Uterus (tissue), 2 donors: ENCODE measurements at regions not wholly inside any gene's neighbourhood (a gene's known extent, or its start where the extent isn't known, plus 50 kb on each side); places are given as distances from the start of the nearest gene placed in this dataset.

Source experiments
- POLR2A ChIP-seq, 2 donors: fragments of 450-650 bp; IDR thresholded peaks; one replicate each; pipeline ENCODE4 v1.6.1; 2016; ENCODE audit warnings: antibody characterized with exemption in 2 of 2, mild to moderate bottlenecking in 1 of 2, moderate library complexity in 1 of 2
- TF ChIP-seq, protein P1 (sequence below), 4 experiments: fragments of 200-600 bp in 2 of 4; fragments of 450-650 bp in 2 of 4; sonication (generic) in 2 of 4; IDR thresholded peaks; one replicate each; pipeline ENCODE4 v1.5.1; 2016 to 2019; ENCODE audit warnings: antibody characterized with exemption in 4 of 4, mild to moderate bottlenecking in 2 of 4, moderate library complexity in 1 of 4

GRCh38 chr4:174138616-174139015 is 144.9 kb downstream of the FBXO8 start:
- TF ChIP-seq, protein P1, sequence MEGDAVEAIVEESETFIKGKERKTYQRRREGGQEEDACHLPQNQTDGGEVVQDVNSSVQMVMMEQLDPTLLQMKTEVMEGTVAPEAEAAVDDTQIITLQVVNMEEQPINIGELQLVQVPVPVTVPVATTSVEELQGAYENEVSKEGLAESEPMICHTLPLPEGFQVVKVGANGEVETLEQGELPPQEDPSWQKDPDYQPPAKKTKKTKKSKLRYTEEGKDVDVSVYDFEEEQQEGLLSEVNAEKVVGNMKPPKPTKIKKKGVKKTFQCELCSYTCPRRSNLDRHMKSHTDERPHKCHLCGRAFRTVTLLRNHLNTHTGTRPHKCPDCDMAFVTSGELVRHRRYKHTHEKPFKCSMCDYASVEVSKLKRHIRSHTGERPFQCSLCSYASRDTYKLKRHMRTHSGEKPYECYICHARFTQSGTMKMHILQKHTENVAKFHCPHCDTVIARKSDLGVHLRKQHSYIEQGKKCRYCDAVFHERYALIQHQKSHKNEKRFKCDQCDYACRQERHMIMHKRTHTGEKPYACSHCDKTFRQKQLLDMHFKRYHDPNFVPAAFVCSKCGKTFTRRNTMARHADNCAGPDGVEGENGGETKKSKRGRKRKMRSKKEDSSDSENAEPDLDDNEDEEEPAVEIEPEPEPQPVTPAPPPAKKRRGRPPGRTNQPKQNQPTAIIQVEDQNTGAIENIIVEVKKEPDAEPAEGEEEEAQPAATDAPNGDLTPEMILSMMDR (IDR thresholded peaks at IDR 0.05): no peak
- TF ChIP-seq POLR2A (IDR thresholded peaks at IDR 0.05): no peak
